WTC11 (cell line): ENCODE measurements at regions not wholly inside any gene's neighbourhood (a gene's known extent, or its start where the extent isn't known, plus 50 kb on each side); places are given as distances from the start of the nearest gene placed in this dataset.

ENCODE experiments used
- ATAC-seq: fragments of 200-7000 bp; cut with Tn5 transposase; 2 replicates; pipeline ENCODE4 v1.10.0; 2021; ENCODE audit warnings: mild to moderate bottlenecking, moderate library complexity
- CTCF ChIA-PET: fragments of 300-600 bp; sonication (Branson Sonifier 250); formaldehyde crosslinking; loops from one replicate; lab custom pipeline; 2021; ENCODE audit warnings: antibody characterized with exemption; lab: Charles Lee
- POLR2A ChIA-PET: fragments of 350-600 bp; sonication (Branson Sonifier 250); formaldehyde crosslinking; loops from one replicate; lab custom pipeline; 2021; ENCODE audit warnings: antibody characterized with exemption; lab: Charles Lee
- DNase-seq: peaks from one replicate; pipeline ENCODE4 v3.0.0; 2021; ENCODE audit warnings: low spot score
- H3K27ac Mint-ChIP-seq: 2 replicates; pipeline ENCODE4 v1.8.0; 2021; ENCODE audit warnings: mixed read lengths
- H3K27me3 Mint-ChIP-seq: 2 replicates; pipeline ENCODE4 v1.8.0; 2021; ENCODE audit warnings: low read depth, mild to moderate bottlenecking, moderate library complexity, mixed read lengths
- H3K36me3 Mint-ChIP-seq: 2 replicates; pipeline ENCODE4 v1.8.0; 2021; ENCODE audit warnings: mixed read lengths
- H3K4me1 Mint-ChIP-seq: 2 replicates; pipeline ENCODE4 v1.8.0; 2022; ENCODE audit warnings: mixed read lengths
- H3K4me3 Mint-ChIP-seq: 2 replicates; pipeline ENCODE4 v1.8.0; 2021; ENCODE audit warnings: mild to moderate bottlenecking, moderate library complexity, mixed read lengths
- H3K9me3 Mint-ChIP-seq: 2 replicates; pipeline ENCODE4 v1.8.0; 2021; ENCODE audit warnings: mixed read lengths
- FOXP1 ChIP-seq: sonication (generic); formaldehyde crosslinking; IDR thresholded peaks from 2 replicates; pipeline ENCODE4 v1.8.0; 2022; ENCODE audit warnings: missing genetic modification reagents, mild to moderate bottlenecking, moderate library complexity, borderline replicate concordance
- HMGA2 ChIP-seq: fragments of 250-450 bp; sonication (Bioruptor Pico); IDR thresholded peaks from 2 replicates; pipeline ENCODE4 v1.4.0; 2021; ENCODE audit warnings: mild to moderate bottlenecking, moderate library complexity
- MYBL2 ChIP-seq: sonication (generic); formaldehyde crosslinking; IDR thresholded peaks from 2 replicates; pipeline ENCODE4 v1.8.1; 2023; ENCODE audit warnings: mild to moderate bottlenecking, moderate library complexity, missing genetic modification reagents
- NFATC4 ChIP-seq: fragments of 250-450 bp; sonication (Bioruptor Pico); IDR thresholded peaks from 2 replicates; pipeline ENCODE4 v1.9.0; 2021; ENCODE audit warnings: mild to moderate bottlenecking
- NFYB ChIP-seq: sonication (generic); formaldehyde crosslinking; conservative IDR thresholded peaks from 2 replicates; pipeline ENCODE4 v1.8.0; 2022; ENCODE audit warnings: low read depth, missing genetic modification reagents
- NR3C1 ChIP-seq: sonication (generic); formaldehyde crosslinking; conservative IDR thresholded peaks from 2 replicates; pipeline ENCODE4 v1.8.1; 2023; ENCODE audit warnings: low read depth, mild to moderate bottlenecking, missing genetic modification reagents
- PRRX2 ChIP-seq: fragments of 250-450 bp; sonication (Bioruptor Pico); IDR thresholded peaks from 2 replicates; pipeline ENCODE4 v1.8.0; 2021; ENCODE audit warnings: mild to moderate bottlenecking
- SMAD3 ChIP-seq: sonication (generic); formaldehyde crosslinking; IDR thresholded peaks from 2 replicates; pipeline ENCODE4 v1.8.0; 2022; ENCODE audit warnings: missing genetic modification reagents, mild to moderate bottlenecking, borderline replicate concordance
- SMAD4 ChIP-seq: sonication (generic); formaldehyde crosslinking; IDR thresholded peaks from 2 replicates; pipeline ENCODE4 v1.8.0; 2022; ENCODE audit warnings: mild to moderate bottlenecking, missing genetic modification reagents
- SP1 ChIP-seq: sonication (generic); formaldehyde crosslinking; conservative IDR thresholded peaks from 2 replicates; pipeline ENCODE4 v1.8.1; 2022; ENCODE audit warnings: missing genetic modification reagents
- TEAD4 ChIP-seq: sonication (generic); formaldehyde crosslinking; IDR thresholded peaks from 2 replicates; pipeline ENCODE4 v1.8.0; 2022; ENCODE audit warnings: mild to moderate bottlenecking, missing genetic modification reagents
- ZBTB21 ChIP-seq: sonication (generic); formaldehyde crosslinking; IDR thresholded peaks from 2 replicates; pipeline ENCODE4 v1.8.1; 2023; ENCODE audit warnings: mild to moderate bottlenecking, missing genetic modification reagents, borderline replicate concordance
- ZNF138 ChIP-seq: sonication (generic); formaldehyde crosslinking; conservative IDR thresholded peaks from 2 replicates; pipeline ENCODE4 v1.8.1; 2022; ENCODE audit warnings: mild to moderate bottlenecking, moderate library complexity, missing genetic modification reagents
- ZNF219 ChIP-seq: sonication (generic); formaldehyde crosslinking; IDR thresholded peaks from 2 replicates; pipeline ENCODE4 v1.8.0; 2023; ENCODE audit warnings: missing genetic modification reagents, mild to moderate bottlenecking, borderline replicate concordance
- ZNF416 ChIP-seq: fragments of 250-450 bp; sonication (Bioruptor Pico); IDR thresholded peaks from 2 replicates; pipeline ENCODE4 v1.9.0; 2021; ENCODE audit warnings: mild to moderate bottlenecking, inconsistent platforms
- TF ChIP-seq, protein P1 (sequence below): sonication (generic); formaldehyde crosslinking; IDR thresholded peaks from 2 replicates; pipeline ENCODE4 v1.8.1; 2022; ENCODE audit warnings: low read depth, missing genetic modification reagents, borderline replicate concordance
- TF ChIP-seq, protein P2 (sequence below): sonication (generic); formaldehyde crosslinking; IDR thresholded peaks from 2 replicates; pipeline ENCODE4 v1.8.0; 2022; ENCODE audit warnings: mild to moderate bottlenecking, missing genetic modification reagents
- TF ChIP-seq, protein P3 (sequence below): sonication (generic); formaldehyde crosslinking; conservative IDR thresholded peaks from 2 replicates; pipeline ENCODE4 v1.8.1; 2023; ENCODE audit warnings: mild to moderate bottlenecking, low read depth, missing genetic modification reagents, moderate library complexity
- TF ChIP-seq, protein P4 (sequence below): sonication (generic); formaldehyde crosslinking; IDR thresholded peaks from 2 replicates; pipeline ENCODE4 v1.8.0; 2022; ENCODE audit warnings: mild to moderate bottlenecking, missing genetic modification reagents

DNA sequence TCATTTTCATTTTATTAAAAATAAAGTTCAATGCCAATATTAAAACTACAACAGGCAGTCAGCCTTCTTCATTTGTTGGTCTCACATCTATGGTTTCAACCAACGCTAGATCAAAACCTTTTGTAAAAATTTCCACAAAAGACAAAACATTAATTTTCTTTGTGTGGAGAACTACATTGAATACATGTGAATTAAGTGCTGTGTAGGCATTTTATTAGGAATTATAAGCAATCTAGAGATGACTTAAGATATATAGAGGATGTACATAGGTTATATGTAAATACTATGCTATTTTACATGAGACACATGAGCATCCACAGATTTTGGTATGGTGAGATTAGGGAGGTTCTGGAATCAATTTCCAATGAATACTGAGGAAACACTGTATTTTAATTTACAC is 94.2 kb downstream of the CYLC2 start:
- H3K9me3 Mint-ChIP-seq: peaks cover 7% of the 10 kb centered on the region
- H3K27ac Mint-ChIP-seq: no peak overlapping the region
- H3K4me3 Mint-ChIP-seq: no peak overlapping the region
- H3K27me3 Mint-ChIP-seq: no peaks in the 10 kb centered on the region
- no peak for TF ChIP-seq MYBL2 (CRISPR knock-in tag)
- TF ChIP-seq, all 79 proteins: peak for 0
- CTCF ChIA-PET: no interaction called here
- POLR2A ChIA-PET: no interaction called here
- H3K36me3 Mint-ChIP-seq: no peaks in the 10 kb centered on the region
- ATAC-seq: no peak
- H3K4me1 Mint-ChIP-seq: peaks cover 7% of the 10 kb centered on the region; the same call in 1 of the 2 replicates
- DNase-seq: no peak

DNA sequence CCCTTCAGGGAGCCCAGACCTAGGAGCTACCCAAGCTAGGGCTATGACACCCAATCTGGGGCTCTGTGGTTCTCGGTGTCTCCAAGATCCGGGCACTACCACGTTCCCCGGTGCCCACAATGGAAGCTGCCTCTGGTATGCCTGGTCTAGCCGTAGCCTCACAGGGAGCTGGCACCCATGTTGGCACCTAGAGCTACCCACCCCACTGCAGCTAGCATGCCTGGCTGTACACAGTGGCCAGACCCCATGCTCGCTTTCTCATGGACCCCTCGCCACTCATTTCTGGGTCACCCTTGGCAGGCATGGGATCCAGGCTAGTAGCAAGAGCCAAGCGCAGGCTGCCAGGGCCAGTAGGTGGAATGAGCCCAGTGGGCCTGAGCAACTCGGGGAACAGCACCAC is 109.0 kb downstream of the CYLC2 start:
- POLR2A ChIA-PET: no interaction called here
- CTCF ChIA-PET: no interaction called here
- TF ChIP-seq NFATC4: no peak
- no peak for TF ChIP-seq PRRX2
- TF ChIP-seq ZNF138 (CRISPR knock-in tag): no peak
- TF ChIP-seq SP1 (CRISPR knock-in tag): no peak
- TF ChIP-seq, protein P1, sequence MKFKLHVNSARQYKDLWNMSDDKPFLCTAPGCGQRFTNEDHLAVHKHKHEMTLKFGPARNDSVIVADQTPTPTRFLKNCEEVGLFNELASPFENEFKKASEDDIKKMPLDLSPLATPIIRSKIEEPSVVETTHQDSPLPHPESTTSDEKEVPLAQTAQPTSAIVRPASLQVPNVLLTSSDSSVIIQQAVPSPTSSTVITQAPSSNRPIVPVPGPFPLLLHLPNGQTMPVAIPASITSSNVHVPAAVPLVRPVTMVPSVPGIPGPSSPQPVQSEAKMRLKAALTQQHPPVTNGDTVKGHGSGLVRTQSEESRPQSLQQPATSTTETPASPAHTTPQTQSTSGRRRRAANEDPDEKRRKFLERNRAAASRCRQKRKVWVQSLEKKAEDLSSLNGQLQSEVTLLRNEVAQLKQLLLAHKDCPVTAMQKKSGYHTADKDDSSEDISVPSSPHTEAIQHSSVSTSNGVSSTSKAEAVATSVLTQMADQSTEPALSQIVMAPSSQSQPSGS (CRISPR knock-in tag): no peak
- TF ChIP-seq, protein P2, sequence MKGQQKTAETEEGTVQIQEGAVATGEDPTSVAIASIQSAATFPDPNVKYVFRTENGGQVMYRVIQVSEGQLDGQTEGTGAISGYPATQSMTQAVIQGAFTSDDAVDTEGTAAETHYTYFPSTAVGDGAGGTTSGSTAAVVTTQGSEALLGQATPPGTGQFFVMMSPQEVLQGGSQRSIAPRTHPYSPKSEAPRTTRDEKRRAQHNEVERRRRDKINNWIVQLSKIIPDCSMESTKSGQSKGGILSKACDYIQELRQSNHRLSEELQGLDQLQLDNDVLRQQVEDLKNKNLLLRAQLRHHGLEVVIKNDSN (CRISPR knock-in tag): no peak
- no peak for TF ChIP-seq ZNF219 (CRISPR knock-in tag)
- no peak for TF ChIP-seq ZNF416 (CRISPR knock-in tag)
- no peak for TF ChIP-seq HMGA2 (CRISPR knock-in tag)
- TF ChIP-seq, protein P3, sequence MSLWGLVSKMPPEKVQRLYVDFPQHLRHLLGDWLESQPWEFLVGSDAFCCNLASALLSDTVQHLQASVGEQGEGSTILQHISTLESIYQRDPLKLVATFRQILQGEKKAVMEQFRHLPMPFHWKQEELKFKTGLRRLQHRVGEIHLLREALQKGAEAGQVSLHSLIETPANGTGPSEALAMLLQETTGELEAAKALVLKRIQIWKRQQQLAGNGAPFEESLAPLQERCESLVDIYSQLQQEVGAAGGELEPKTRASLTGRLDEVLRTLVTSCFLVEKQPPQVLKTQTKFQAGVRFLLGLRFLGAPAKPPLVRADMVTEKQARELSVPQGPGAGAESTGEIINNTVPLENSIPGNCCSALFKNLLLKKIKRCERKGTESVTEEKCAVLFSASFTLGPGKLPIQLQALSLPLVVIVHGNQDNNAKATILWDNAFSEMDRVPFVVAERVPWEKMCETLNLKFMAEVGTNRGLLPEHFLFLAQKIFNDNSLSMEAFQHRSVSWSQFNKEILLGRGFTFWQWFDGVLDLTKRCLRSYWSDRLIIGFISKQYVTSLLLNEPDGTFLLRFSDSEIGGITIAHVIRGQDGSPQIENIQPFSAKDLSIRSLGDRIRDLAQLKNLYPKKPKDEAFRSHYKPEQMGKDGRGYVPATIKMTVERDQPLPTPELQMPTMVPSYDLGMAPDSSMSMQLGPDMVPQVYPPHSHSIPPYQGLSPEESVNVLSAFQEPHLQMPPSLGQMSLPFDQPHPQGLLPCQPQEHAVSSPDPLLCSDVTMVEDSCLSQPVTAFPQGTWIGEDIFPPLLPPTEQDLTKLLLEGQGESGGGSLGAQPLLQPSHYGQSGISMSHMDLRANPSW (CRISPR knock-in tag): no peak
- TF ChIP-seq TEAD4 (CRISPR knock-in tag): no peak
- no peak for TF ChIP-seq NFYB (CRISPR knock-in tag)
- TF ChIP-seq SMAD3: no peak
- TF ChIP-seq SMAD4 (CRISPR knock-in tag): no peak
- TF ChIP-seq ZBTB21 (CRISPR knock-in tag): no peak
- no peaks in the 10 kb centered on the region for H3K4me1 Mint-ChIP-seq
- no peak overlapping the region for H3K27ac Mint-ChIP-seq
- peaks cover 12% of the 10 kb centered on the region for H3K36me3 Mint-ChIP-seq
- peaks cover 22% of the 10 kb centered on the region for H3K9me3 Mint-ChIP-seq
- H3K27me3 Mint-ChIP-seq: no peaks in the 10 kb centered on the region; the same call in 1 of the 2 replicates
- ATAC-seq (no peak), DNase-seq (no peak)
- H3K4me3 Mint-ChIP-seq: no peak overlapping the region

DNA sequence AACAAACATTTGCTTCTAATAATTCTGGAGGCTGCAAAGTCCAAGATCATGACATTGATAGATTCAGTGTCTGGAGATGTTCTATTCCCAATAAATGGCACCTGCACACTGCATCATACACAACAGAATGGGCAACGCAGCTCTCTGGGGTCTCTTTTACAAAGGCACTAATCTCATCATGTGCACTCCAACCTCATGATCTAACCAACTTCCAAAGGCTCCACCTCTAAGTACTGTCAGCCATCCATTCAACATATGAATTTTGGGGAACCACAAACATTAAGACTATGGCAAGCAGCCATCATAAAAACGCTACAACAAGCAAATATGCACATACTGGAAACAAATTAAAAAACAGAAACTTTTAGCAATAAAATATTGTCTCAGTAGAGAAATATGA is 121.1 kb downstream of the CYLC2 start:
- ChIA-PET CTCF (no interaction called here), POLR2A (no interaction called here)
- Mint-ChIP-seq H3K27me3 (no peaks in the 10 kb centered on the region), H3K9me3 (peaks cover 4% of the 10 kb centered on the region), H3K4me3 (no peak overlapping the region), H3K27ac (no peak overlapping the region), H3K36me3 (no peaks in the 10 kb centered on the region), H3K4me1 (no peaks in the 10 kb centered on the region)
- ATAC-seq (no peak), DNase-seq (no peak)
- TF ChIP-seq NR3C1 (CRISPR knock-in tag) (no peak), FOXP1 (CRISPR knock-in tag) (no peak), PRRX2 (no peak)
- TF ChIP-seq, protein P4, sequence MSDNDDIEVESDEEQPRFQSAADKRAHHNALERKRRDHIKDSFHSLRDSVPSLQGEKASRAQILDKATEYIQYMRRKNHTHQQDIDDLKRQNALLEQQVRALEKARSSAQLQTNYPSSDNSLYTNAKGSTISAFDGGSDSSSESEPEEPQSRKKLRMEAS (CRISPR knock-in tag): no peak
